Right lobe of liver (tissue), 4 donors: ENCODE measurements at regions not wholly inside any gene's neighbourhood (a gene's known extent, or its start where the extent isn't known, plus 50 kb on each side); places are given as distances from the start of the nearest gene placed in this dataset.

Source experiments
- POLR2A ChIP-seq: fragments of 450-650 bp; IDR thresholded peaks from one replicate; pipeline ENCODE4 v1.6.1; 2017; ENCODE audit warnings: antibody characterized with exemption, mild to moderate bottlenecking
- TF ChIP-seq, protein P1 (sequence below), 4 donors: fragments of 200-600 bp in 3 of 4; fragments of 450-650 bp in 1 of 4; IDR thresholded peaks; one replicate each; pipeline versions ENCODE4 v1.5.1 to v1.8.0; 2016 to 2022; ENCODE audit warnings: antibody characterized with exemption in 4 of 4, mild to moderate bottlenecking in 2 of 4
- donor health status: DM: no; HTN: no; CAD: no.
- donor health status: DM: no; HTN: no; CAD: no.
- donor health status: DM: no; HTN: yes; CAD: no.

- TF ChIP-seq, protein P1, sequence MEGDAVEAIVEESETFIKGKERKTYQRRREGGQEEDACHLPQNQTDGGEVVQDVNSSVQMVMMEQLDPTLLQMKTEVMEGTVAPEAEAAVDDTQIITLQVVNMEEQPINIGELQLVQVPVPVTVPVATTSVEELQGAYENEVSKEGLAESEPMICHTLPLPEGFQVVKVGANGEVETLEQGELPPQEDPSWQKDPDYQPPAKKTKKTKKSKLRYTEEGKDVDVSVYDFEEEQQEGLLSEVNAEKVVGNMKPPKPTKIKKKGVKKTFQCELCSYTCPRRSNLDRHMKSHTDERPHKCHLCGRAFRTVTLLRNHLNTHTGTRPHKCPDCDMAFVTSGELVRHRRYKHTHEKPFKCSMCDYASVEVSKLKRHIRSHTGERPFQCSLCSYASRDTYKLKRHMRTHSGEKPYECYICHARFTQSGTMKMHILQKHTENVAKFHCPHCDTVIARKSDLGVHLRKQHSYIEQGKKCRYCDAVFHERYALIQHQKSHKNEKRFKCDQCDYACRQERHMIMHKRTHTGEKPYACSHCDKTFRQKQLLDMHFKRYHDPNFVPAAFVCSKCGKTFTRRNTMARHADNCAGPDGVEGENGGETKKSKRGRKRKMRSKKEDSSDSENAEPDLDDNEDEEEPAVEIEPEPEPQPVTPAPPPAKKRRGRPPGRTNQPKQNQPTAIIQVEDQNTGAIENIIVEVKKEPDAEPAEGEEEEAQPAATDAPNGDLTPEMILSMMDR (IDR thresholded peaks at IDR 0.05): no peak
- no peak for TF ChIP-seq POLR2A
These were observed 547.2 kb downstream of the CD83 start for GRCh38 chr6:14664621-14665315.
